ENCODE measurements at regions not wholly inside any gene's neighbourhood (a gene's known extent, or its start where the extent isn't known, plus 50 kb on each side); places are given as distances from the start of the nearest gene placed in this dataset.

GRCh38 chr5:124252747-124253146 lies 493.7 kb downstream of the ZNF608 start:
- DNase-seq, result no peak

DNA sequence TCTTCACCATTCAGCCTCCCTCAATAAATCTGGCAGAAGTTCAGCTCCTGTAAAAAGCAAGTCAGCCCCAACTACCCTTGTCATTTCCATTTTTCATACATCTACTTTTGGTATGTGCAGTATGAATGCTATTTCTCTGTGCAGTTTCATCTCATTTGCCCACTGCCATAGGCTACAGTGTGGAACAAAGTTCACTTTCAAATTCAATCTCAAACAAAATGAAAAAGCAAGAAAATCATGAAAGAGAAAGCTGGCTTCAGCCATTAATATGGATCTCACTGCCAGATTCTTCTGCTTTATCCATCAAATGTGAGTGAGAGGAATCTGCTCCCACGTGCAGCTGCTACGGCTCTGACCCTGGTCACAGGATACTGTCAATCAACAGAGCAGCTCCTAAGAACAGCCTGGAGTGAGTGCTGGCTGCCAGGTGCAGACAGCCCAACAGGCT lies 494.2 kb downstream of the ZNF608 start:
- no peak for DNase-seq

- DNase-seq, result no peak
These were observed 501.2 kb downstream of the ZNF608 start for GRCh38 chr5:124245276-124245675.

DNA sequence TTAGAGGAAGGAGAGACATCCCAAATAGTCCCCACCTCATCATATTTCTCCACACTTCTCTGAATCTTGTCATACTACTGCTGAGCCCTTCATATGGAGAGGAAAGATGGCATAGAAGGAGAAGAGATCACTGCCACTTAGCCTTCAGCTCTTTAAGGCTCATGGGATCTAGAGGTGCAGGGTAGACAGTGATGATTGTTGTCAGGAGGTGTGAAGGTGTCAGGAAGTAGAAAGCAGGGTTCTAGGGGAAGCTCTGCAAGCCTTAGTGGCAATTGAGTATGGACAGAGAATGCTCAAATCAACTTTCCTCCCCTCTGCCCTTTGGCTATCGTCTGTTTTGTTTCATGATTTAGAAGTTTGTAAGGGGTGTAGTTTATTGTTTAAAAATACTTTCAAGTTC lies 505.7 kb downstream of the ZNF608 start:
- DNase-seq, result no peak

DNA sequence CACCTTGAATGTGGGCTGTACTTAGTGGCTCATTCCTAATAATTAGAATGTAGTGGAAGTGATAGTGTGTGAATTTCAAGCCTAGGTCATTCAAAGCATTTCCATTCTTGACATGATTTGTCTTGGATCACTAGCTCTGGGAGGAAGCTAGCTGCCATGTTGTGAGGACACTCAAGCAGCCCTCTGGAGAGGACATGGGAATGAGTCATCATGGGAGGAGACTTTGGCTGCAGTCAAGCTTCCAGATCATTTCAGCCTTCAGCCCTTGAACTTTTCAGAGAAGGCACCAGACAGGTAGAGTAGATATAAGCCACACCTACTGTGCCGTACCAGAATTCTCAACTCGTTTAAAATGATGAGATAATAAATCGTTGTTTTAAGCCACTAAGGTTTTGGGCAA lies 506.9 kb downstream of the ZNF608 start:
- no peak for DNase-seq

DNA sequence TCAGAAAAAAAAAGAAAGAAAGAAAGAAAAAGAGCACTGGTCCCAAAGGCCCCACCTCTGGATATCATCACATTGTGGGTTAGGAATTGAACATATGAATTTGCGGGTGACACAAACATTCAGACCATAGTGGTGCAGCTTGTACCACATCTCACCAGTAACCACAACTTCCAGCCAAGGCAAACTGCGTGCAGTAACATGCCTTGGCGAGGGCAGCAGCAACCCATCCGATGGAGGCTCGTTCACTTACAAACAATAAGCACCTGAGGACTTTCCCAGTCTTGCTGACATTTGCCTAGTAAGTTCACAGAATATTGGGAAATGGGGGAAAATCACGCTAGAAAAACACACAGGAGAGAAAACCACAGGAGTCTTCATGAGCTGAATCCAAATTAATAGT lies 508.1 kb downstream of the ZNF608 start:
- no peak for DNase-seq

- no peak for DNase-seq
These were observed 509.2 kb downstream of the ZNF608 start for GRCh38 chr5:124237206-124237695.

DNA sequence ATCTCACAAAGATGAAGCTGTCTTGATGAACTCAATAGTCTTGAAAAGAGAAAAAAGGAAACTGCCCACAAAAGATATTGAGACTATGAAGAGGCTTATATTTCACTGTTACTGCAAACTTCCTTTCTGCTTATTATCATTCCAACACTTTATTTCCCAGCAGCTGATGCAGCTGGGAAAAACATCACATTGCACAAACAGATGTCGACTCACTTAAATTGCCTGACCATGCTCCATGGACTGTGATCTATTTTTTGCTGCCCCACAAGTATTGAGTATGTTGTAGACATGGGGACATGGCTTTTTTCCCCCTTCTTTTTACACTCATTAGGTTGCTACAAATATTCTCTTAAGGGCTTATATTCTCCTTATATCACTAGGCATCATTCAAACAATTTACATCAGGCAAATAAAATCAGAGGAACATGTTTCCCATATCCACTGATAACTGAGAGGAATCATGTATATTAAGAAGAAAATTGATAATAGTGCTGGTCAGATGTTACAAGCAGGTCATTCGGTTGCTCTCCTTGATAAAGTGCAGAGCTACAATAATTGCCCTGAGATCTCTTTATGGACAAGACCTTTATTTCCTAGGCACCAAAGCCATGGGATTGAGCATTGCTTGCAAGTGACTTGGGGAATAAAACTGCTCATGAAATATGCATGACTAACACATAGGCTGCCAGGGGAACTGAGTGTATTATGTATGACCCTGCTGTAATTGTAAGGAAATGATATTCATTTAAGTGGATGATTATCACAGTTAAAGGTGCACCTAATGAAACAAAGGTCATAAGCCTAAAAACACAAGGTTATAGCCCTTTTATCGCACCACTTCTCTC lies 509.9 kb downstream of the ZNF608 start:
- DNase-seq, result no peak

- no peak for DNase-seq
These were observed 510.9 kb downstream of the ZNF608 start for GRCh38 chr5:124235576-124235975.

DNA sequence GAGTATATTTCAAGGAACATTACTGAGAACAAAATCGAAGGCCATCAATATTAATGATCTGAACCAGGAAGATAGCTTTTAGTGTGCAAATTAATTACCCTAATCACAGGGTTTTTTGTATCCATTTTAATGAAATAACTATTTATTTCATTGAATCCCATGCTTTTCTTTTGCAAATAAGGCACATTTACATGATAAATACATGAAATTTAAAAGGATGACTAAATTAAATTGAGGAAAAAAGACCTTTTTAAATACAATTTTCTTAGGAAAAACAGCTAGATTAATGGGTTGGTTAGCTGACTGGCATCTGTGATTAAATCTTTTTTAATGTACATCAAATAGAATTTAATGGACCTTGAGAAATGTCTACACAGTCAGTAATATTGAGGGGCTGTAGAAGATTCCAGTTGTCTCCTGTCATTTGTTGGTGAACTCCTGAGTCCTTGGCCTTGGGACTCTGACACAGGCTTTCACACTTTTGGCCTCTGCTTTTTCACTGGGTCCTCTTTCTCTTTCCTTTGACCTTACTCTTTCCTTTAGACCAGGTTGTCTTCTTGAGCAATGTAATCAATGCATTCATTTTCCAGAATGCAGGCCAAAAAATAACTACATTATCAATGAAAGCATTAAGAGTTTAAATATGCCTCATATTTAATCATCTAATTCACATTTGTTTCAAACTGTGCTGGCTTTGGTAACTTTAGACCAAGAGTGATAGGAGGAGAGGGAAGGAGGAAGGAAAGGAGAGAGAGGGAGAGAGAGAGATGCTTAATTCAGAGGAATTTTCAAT lies 511.5 kb downstream of the ZNF608 start:
- DNase-seq, result no peak

DNA sequence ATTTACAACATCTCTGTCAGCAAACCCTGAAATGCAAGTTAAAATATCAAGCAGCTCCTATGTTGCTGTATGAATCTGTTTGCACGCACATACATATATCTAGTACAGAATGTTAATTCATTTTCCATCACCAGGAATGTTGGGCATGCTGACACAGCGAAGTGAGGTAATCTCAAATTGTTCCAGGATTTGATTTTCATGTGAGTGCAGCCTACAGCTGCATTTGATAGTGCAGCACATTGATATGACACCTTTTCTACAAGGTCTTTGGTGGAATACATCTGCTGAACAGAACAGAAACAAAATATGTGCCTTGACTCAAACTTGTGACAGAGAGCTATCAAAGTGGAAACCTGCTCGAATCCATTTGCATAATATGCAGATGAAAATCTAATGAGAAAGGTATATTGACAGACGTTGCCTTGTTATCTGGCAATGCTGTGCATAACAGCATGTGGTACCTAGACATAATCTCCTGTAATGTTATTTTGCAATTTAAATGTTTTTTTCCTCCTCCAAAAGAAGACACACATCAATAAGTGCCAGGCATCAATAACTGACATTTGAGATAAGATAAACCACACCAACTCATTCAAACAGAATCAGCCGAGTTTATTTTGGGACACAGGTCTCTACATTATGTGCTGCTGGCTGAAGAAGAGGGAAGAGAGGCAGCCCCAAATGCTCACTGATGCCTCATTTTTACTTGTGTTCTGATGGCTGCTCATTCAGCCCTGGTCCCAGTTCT lies 512.2 kb downstream of the ZNF608 start:
- DNase-seq, result no peak

DNA sequence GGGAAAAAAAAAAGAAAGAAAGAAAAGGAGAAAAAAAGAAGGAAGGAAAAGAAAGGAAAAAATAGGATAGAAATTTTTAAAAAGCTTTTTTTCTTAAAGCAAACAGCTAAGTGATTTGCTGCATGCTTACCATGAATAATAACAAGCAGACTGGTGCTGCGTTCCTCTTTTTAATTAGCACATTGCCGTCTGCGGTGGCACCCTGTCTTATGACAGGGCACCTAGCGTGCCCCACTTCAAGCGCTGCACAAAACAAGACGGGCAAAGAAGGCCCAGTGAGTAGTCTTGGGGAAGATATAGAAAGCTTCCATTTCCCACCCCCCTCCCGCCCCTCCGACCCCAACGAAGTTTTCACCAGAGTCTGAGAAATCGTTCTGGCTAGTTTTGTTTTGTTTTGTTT lies 513.9 kb downstream of the ZNF608 start:
- no peak for DNase-seq

DNA sequence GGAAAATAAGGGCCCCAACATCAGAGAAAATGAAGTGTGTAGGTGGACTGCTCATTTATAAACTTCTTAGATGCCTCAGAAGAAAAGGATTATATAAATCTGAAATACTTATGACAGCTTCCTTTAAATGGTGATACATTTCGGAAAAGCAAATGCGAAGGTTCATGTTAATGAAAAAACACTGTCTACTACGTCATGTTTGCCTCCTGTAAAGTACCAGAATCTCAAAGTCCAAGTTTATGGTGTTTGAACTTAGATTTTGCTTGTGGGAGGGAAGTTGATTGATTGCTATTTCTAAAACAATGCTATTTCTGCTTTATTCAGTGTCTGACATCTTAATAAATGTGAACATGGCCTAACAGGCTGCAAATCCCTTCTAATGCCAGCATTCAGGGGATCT lies 514.6 kb downstream of the ZNF608 start:
- no peak for DNase-seq

DNA sequence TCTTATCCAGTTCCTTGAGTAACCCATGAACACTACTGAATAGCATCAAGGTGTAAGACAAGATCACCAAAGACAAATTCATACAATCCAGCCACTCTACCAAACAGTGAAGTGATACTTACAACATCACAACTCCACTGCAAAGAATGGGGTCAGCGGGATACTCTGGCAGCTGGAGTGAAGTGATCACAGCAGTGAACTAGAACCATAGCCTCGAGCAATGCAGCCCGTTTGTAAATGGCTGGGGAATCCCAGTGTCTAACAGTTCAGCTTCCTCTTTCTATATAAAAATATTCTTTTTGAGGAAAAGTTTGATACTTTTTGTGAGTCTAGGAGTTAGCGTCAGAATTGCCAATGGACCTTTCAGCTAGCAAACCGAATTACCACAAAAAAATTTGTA lies 515.2 kb downstream of the ZNF608 start:
- DNase-seq, result no peak

GRCh38 chr5:124230456-124230855 lies 516.0 kb downstream of the ZNF608 start:
- no peak for DNase-seq

- DNase-seq, result no peak
These were observed 517.1 kb downstream of the ZNF608 start for GRCh38 chr5:124229352-124229751.

DNA sequence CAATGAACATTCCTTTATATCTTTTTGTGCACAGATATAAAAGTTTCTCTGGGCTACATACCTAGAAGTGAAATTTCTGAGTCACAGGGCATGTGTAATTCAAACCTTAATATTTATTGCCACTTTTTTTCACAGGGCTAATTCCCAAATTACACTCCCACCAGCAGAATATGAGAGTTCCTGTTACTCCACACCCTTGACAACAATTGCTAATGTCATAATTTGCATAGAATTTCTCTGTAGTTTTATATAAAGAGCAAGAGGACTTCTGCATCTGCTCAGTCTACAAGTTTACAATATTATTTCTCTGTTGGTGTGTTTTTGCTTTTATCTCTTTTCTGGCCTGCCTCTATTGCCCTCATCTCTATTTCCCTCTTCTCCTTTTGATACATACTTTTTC lies 518.5 kb downstream of the ZNF608 start:
- no peak for DNase-seq

GRCh38 chr5:124220418-124220817 lies 526.0 kb downstream of the ZNF608 start:
- DNase-seq, result no peak

DNA sequence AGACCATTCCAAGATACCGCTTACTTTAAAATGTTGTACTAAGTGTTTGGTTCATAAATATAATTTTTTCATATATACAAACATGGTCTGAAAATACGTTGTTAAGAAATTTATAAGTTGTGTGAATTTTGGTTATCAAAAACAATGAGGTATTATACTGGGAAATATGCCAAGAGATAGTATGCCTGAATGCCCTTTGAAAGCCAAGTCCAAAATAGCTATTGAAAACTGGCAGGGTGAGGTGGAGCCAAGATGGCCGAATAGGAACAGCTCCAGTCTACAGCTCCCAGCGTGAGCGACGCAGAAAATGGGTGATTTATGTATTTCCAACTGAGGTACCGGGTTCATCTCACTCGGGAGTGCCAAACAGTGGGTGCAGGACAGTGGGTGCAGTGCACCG lies 533.5 kb downstream of the ZNF608 start:
- DNase-seq, result no peak

DNA sequence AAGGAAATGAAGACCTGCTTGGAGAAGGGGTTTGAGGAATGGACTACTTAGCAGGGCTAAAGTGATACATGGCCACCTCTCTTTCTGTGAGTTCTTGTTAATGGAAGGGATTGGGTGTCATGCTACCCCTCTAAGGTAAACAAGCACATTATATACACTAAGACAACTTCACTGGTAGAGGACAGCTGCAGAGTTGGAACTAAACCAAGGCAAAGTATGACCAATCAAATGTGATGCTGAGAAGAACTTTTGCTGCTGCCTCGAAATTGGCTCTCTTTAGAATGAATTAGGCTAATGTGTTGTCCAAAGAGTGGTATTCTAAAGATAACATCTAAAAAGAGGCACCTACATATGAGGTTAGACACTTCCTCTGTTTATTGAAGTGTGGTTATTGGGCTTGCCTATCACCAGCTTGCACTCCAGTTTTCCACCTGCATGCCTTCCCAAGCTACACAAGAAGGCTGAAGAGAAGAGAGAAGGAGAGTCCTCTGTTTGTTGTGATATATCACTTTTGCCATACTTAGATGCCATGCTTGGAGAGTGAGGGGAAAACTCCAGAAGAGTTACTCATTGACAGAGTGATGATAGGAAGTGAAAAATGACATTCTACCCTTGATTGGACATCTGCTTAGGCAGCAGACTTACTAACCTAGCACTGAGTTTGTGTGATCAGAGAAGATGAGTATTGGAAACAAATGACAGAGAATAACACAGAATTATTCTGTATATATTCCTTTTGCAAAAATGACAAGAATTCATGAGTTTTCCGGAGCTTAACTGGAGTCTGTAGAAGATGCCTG lies 536.1 kb downstream of the ZNF608 start:
- no peak for DNase-seq

GRCh38 chr5:124207118-124207517 lies 539.3 kb downstream of the ZNF608 start:
- DNase-seq, result no peak

GRCh38 chr5:124206540-124206939 lies 539.9 kb downstream of the ZNF608 start:
- no peak for DNase-seq
